A549 (cell line): ENCODE measurements at regions not wholly inside any gene's neighbourhood (a gene's known extent, or its start where the extent isn't known, plus 50 kb on each side); places are given as distances from the start of the nearest gene placed in this dataset.

Experiments
- CTCF ChIP-seq: fragments of >200 bp; sonication (Bioruptor Twin); formaldehyde crosslinking; IDR thresholded peaks from 3 replicates; pipeline ENCODE4 v1.5.1; 2016
- EHMT2 ChIP-seq: fragments of 200-600 bp; sonication (generic); IDR thresholded peaks from 2 replicates; pipeline ENCODE4 v1.6.1; 2016; ENCODE audit warnings: antibody characterized with exemption, low read depth, mild to moderate bottlenecking, moderate library complexity
- HOXA7 ChIP-seq: fragments of 250-450 bp; sonication (Bioruptor Pico); IDR thresholded peaks from 2 replicates; pipeline ENCODE4 v1.5.0; 2020; ENCODE audit warnings: mild to moderate bottlenecking, moderate library complexity
- MAX ChIP-seq: IDR thresholded peaks from 2 replicates; pipeline ENCODE4 v1.6.1; 2012
- PBX3 ChIP-seq: IDR thresholded peaks from 2 replicates; pipeline ENCODE4 v1.6.1; 2012
- POLR2A ChIP-seq: IDR thresholded peaks from 2 replicates; pipeline ENCODE4 v1.6.1; 2012; ENCODE audit warnings: mild to moderate bottlenecking, low read length
- POLR2AphosphoS2 ChIP-seq: conservative IDR thresholded peaks from 2 replicates; pipeline ENCODE4 v1.6.1; 2012; ENCODE audit warnings: low read length, improper control_type of control experiment, inconsistent platforms
- REST ChIP-seq: fragments of 200-600 bp; sonication (generic); IDR thresholded peaks from 2 replicates; pipeline ENCODE4 v1.6.1; 2016; ENCODE audit warnings: antibody characterized with exemption, mild to moderate bottlenecking, moderate library complexity
- RFX5 ChIP-seq: fragments of 450-650 bp; IDR thresholded peaks from 2 replicates; pipeline ENCODE4 v1.7.1; 2014; ENCODE audit warnings: antibody characterized with exemption, mild to moderate bottlenecking, moderate library complexity
- USF2 ChIP-seq: fragments of 450-650 bp; IDR thresholded peaks from 2 replicates; pipeline ENCODE4 v1.6.1; 2014; ENCODE audit warnings: antibody characterized with exemption

- TF ChIP-seq PBX3 = no peak
- no peak for TF ChIP-seq MAX
- TF ChIP-seq POLR2A = no peak
- TF ChIP-seq CTCF = no peak
- no peak for TF ChIP-seq USF2
- no peak for TF ChIP-seq POLR2AphosphoS2
- TF ChIP-seq EHMT2 = no peak
- TF ChIP-seq RFX5 = no peak
- no peak for TF ChIP-seq REST
- no peak for TF ChIP-seq HOXA7 (CRISPR knock-in tag)
These were observed 1327.5 kb upstream of the CDH8 start for GRCh38 chr16:63363738-63364137.
